ENCODE measurements at regions not wholly inside any gene's neighbourhood (a gene's known extent, or its start where the extent isn't known, plus 50 kb on each side); places are given as distances from the start of the nearest gene placed in this dataset.
"Not testable (repeated sequence)": the region's sequence is repeated elsewhere in the genome, so short reads cannot be mapped to it uniquely, and the experiment has no call there.

GRCh38 chr22:25419247-25420113 is 145.0 kb upstream of the GRK3 start:
- Mint-ChIP-seq H3K4me1 (peaks cover 15% of the 10 kb centered on the region), H3K9me3 (no peaks in the 10 kb centered on the region), H3K27me3 (ENCODE audit: low read depth) (peaks cover 86% of the 10 kb centered on the region), H3K27ac (no peak overlapping the region), H3K4me3 (peak overlapping the region; percentile 46), H3K36me3 (no peaks in the 10 kb centered on the region)
- no peak for DNase-seq (ENCODE audit: low spot score in 2 of 2, unreplicated experiment in 2 of 2)
- TF ChIP-seq CTCF (IDR thresholded peaks at IDR 0.05; ENCODE audit: unreplicated experiment) = no peak

- H3K4me3 Mint-ChIP-seq = peak overlapping the region; percentile 46
- not testable (repeated sequence) for DNase-seq (ENCODE audit: low spot score in 2 of 2, unreplicated experiment in 2 of 2); H3K9me3 Mint-ChIP-seq; H3K36me3 Mint-ChIP-seq; H3K27ac Mint-ChIP-seq
- H3K27me3 Mint-ChIP-seq (ENCODE audit: low read depth) = peaks cover 88% of the 10 kb centered on the region
- H3K4me1 Mint-ChIP-seq = peaks cover 15% of the 10 kb centered on the region
Measured at GRCh38 chr22:25420114-25420441, 144.4 kb upstream of the GRK3 start.

- DNase-seq (ENCODE audit: low spot score in 2 of 2, unreplicated experiment in 2 of 2) = no peak
- peaks cover 15% of the 10 kb centered on the region for H3K4me1 Mint-ChIP-seq
- no peaks in the 10 kb centered on the region for H3K36me3 Mint-ChIP-seq
- H3K27me3 Mint-ChIP-seq (ENCODE audit: low read depth) = peaks cover 86% of the 10 kb centered on the region
- no peak overlapping the region for H3K4me3 Mint-ChIP-seq
- no peak overlapping the region for H3K27ac Mint-ChIP-seq
- TF ChIP-seq CTCF (IDR thresholded peaks at IDR 0.05; ENCODE audit: unreplicated experiment) = no peak
- no peaks in the 10 kb centered on the region for H3K9me3 Mint-ChIP-seq
Measured at GRCh38 chr22:25420471-25420924, 144.0 kb upstream of the GRK3 start.

GRCh38 chr22:25420925-25421904 is 143.3 kb upstream of the GRK3 start:
- Mint-ChIP-seq H3K9me3 (no peaks in the 10 kb centered on the region), H3K27me3 (ENCODE audit: low read depth) (peaks cover 86% of the 10 kb centered on the region), H3K4me3 (peak overlapping the region; percentile 67), H3K27ac (no peak overlapping the region), H3K4me1 (peaks cover 15% of the 10 kb centered on the region), H3K36me3 (no peaks in the 10 kb centered on the region)
- no peak for TF ChIP-seq CTCF (IDR thresholded peaks at IDR 0.05; ENCODE audit: unreplicated experiment)
- no peak for DNase-seq (ENCODE audit: low spot score in 2 of 2, unreplicated experiment in 2 of 2)

- not testable (repeated sequence) for H3K36me3 Mint-ChIP-seq; H3K9me3 Mint-ChIP-seq; DNase-seq (ENCODE audit: low spot score in 2 of 2, unreplicated experiment in 2 of 2); H3K4me1 Mint-ChIP-seq; H3K27ac Mint-ChIP-seq; H3K4me3 Mint-ChIP-seq
- H3K27me3 Mint-ChIP-seq (ENCODE audit: low read depth) = peaks cover 56% of the 10 kb centered on the region
Measured at GRCh38 chr22:25426530-25427308, 137.8 kb upstream of the GRK3 start.

GRCh38 chr22:25431637-25432342 is 132.7 kb upstream of the GRK3 start:
- DNase-seq (ENCODE audit: low spot score in 2 of 2, unreplicated experiment in 2 of 2); H3K27ac Mint-ChIP-seq; H3K36me3 Mint-ChIP-seq; H3K4me3 Mint-ChIP-seq; H3K4me1 Mint-ChIP-seq; H3K9me3 Mint-ChIP-seq: not testable (repeated sequence)
- H3K27me3 Mint-ChIP-seq (ENCODE audit: low read depth) = peaks cover 35% of the 10 kb centered on the region

- peaks cover 25% of the 10 kb centered on the region for H3K27me3 Mint-ChIP-seq (ENCODE audit: low read depth)
- H3K4me3 Mint-ChIP-seq; DNase-seq (ENCODE audit: low spot score in 2 of 2, unreplicated experiment in 2 of 2); H3K27ac Mint-ChIP-seq; H3K4me1 Mint-ChIP-seq; H3K9me3 Mint-ChIP-seq; H3K36me3 Mint-ChIP-seq: not testable (repeated sequence)
Measured at GRCh38 chr22:25433381-25433970, 131.0 kb upstream of the GRK3 start.
